ENCODE measurements at regions not wholly inside any gene's neighbourhood (a gene's known extent, or its start where the extent isn't known, plus 50 kb on each side); places are given as distances from the start of the nearest gene placed in this dataset.
"Not testable (repeated sequence)": the region's sequence is repeated elsewhere in the genome, so short reads cannot be mapped to it uniquely, and the experiment has no call there.

- not testable (repeated sequence) for H3K9ac ChIP-seq (ENCODE audit: low read length); H3K27me3 ChIP-seq (ENCODE audit: low read length); H3K9me3 ChIP-seq (ENCODE audit: insufficient read depth, low read length); H2AFZ ChIP-seq (ENCODE audit: low read depth, low read length, severe bottlenecking); H3K9me2 ChIP-seq (replicated peaks; ENCODE audit: insufficient read depth, low read length); H3K4me3 ChIP-seq (ENCODE audit: insufficient read depth, low read length, poor library complexity, severe bottlenecking); H3K36me3 ChIP-seq (ENCODE audit: low read length); H3K79me2 ChIP-seq (ENCODE audit: insufficient read depth, low read length); H3K4me2 ChIP-seq (ENCODE audit: low read depth, low read length, poor library complexity, severe bottlenecking); H3F3A ChIP-seq (ENCODE audit: insufficient read depth); H4K20me1 ChIP-seq (ENCODE audit: low read depth, low read length); H3K27ac ChIP-seq (ENCODE audit: low read depth, low read length)
Observed at GRCh38 chr10:46840393-46841050, 70.7 kb upstream of the PTPN20 start.

GRCh38 chr10:46841051-46841593 lies 70.1 kb upstream of the PTPN20 start:
- H3K9ac ChIP-seq (ENCODE audit: low read length); H3K79me2 ChIP-seq (ENCODE audit: insufficient read depth, low read length): not testable (repeated sequence)

GRCh38 chr10:46845194-46845593 lies 66.0 kb upstream of the PTPN20 start:
- H3K27me3 ChIP-seq (ENCODE audit: low read length); H3K36me3 ChIP-seq (ENCODE audit: low read length); H2AFZ ChIP-seq (ENCODE audit: low read depth, low read length, severe bottlenecking); H4K20me1 ChIP-seq (ENCODE audit: low read depth, low read length); H3K9me2 ChIP-seq (replicated peaks; ENCODE audit: insufficient read depth, low read length); H3F3A ChIP-seq (ENCODE audit: insufficient read depth); H3K4me2 ChIP-seq (ENCODE audit: low read depth, low read length, poor library complexity, severe bottlenecking); H3K4me3 ChIP-seq (ENCODE audit: insufficient read depth, low read length, poor library complexity, severe bottlenecking); H3K9ac ChIP-seq (ENCODE audit: low read length); H3K27ac ChIP-seq (ENCODE audit: low read depth, low read length); H3K79me2 ChIP-seq (ENCODE audit: insufficient read depth, low read length); H3K9me3 ChIP-seq (ENCODE audit: insufficient read depth, low read length): not testable (repeated sequence)

More at GRCh38 chr10:46841051-46841593, 70.1 kb upstream of the PTPN20 start:
- not testable (repeated sequence) for H3K4me3 ChIP-seq (ENCODE audit: insufficient read depth, low read length, poor library complexity, severe bottlenecking); H2AFZ ChIP-seq (ENCODE audit: low read depth, low read length, severe bottlenecking); H4K20me1 ChIP-seq (ENCODE audit: low read depth, low read length); H3K27me3 ChIP-seq (ENCODE audit: low read length); H3K9me2 ChIP-seq (replicated peaks; ENCODE audit: insufficient read depth, low read length); H3K4me2 ChIP-seq (ENCODE audit: low read depth, low read length, poor library complexity, severe bottlenecking); H3K27ac ChIP-seq (ENCODE audit: low read depth, low read length); H3F3A ChIP-seq (ENCODE audit: insufficient read depth); H3K9me3 ChIP-seq (ENCODE audit: insufficient read depth, low read length); H3K36me3 ChIP-seq (ENCODE audit: low read length)

- not testable (repeated sequence) for H3F3A ChIP-seq (ENCODE audit: insufficient read depth); H3K36me3 ChIP-seq (ENCODE audit: low read length); H3K9me2 ChIP-seq (replicated peaks; ENCODE audit: insufficient read depth, low read length); H2AFZ ChIP-seq (ENCODE audit: low read depth, low read length, severe bottlenecking); H3K79me2 ChIP-seq (ENCODE audit: insufficient read depth, low read length); H3K27me3 ChIP-seq (ENCODE audit: low read length); H3K4me3 ChIP-seq (ENCODE audit: insufficient read depth, low read length, poor library complexity, severe bottlenecking); H3K4me2 ChIP-seq (ENCODE audit: low read depth, low read length, poor library complexity, severe bottlenecking); H3K27ac ChIP-seq (ENCODE audit: low read depth, low read length); H3K9me3 ChIP-seq (ENCODE audit: insufficient read depth, low read length); H3K9ac ChIP-seq (ENCODE audit: low read length); H4K20me1 ChIP-seq (ENCODE audit: low read depth, low read length)
Observed at GRCh38 chr10:46845640-46846039, 65.6 kb upstream of the PTPN20 start.

- H3K79me2 ChIP-seq (ENCODE audit: insufficient read depth, low read length); H3K36me3 ChIP-seq (ENCODE audit: low read length); H3F3A ChIP-seq (ENCODE audit: insufficient read depth); H3K9me2 ChIP-seq (replicated peaks; ENCODE audit: insufficient read depth, low read length); H3K27ac ChIP-seq (ENCODE audit: low read depth, low read length); H4K20me1 ChIP-seq (ENCODE audit: low read depth, low read length); H2AFZ ChIP-seq (ENCODE audit: low read depth, low read length, severe bottlenecking); H3K9me3 ChIP-seq (ENCODE audit: insufficient read depth, low read length); H3K27me3 ChIP-seq (ENCODE audit: low read length); H3K9ac ChIP-seq (ENCODE audit: low read length); H3K4me2 ChIP-seq (ENCODE audit: low read depth, low read length, poor library complexity, severe bottlenecking); H3K4me3 ChIP-seq (ENCODE audit: insufficient read depth, low read length, poor library complexity, severe bottlenecking): not testable (repeated sequence)
Observed at GRCh38 chr10:46860753-46861152, 50.5 kb upstream of the PTPN20 start.
